Activated CD8-positive, alpha-beta memory T cell treated with anti-CD3 and anti-CD28 coated beads, Interleukin-2, amount 50 U/mL, for 1 hour (primary cell): ENCODE measurements at regions not wholly inside any gene's neighbourhood (a gene's known extent, or its start where the extent isn't known, plus 50 kb on each side); places are given as distances from the start of the nearest gene placed in this dataset.

Experiments
- DNase-seq: peaks from one replicate; pipeline ENCODE4 v3.0.0-alpha.2; 2020; ENCODE audit errors: extremely low read depth

DNA sequence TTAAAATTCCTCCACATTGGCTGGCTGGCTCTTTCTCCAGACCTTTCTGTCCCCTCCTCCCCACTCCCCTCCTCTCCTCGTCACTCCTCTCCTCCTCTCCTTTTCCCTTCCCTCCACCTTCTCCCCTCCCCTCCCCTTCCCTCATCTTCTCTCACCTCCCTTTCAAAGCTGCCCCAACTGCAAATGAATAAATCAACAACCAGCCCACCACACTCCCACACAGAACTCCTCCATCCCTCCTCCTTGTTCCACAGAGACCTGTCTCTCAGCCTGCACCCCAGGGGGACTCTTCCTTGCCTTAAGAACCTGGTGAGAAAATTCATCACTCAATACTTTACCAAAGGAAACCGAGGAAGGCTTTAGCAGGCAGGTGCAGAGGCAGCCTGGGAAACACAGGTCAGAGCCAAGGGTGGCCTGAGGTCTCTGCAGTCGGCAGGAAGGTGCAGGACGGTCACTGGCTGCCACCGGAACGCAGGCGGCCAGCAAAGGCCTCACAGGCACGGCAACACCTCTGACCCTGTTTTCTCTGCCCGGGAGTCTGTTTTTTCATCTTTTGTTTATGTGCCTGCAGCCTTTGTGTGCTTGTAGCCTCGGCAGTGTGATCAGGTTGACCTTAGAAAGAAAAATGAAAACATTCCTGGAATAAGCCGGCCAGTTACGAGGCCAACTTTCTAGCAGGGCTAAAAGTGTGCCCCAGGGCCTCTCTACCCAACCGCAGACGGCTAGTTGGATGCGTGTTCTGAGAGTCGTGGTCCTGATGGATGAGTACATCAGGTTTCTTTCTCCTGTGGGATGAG is 207.6 kb upstream of the KLF6 start:
- no peak for DNase-seq

DNA sequence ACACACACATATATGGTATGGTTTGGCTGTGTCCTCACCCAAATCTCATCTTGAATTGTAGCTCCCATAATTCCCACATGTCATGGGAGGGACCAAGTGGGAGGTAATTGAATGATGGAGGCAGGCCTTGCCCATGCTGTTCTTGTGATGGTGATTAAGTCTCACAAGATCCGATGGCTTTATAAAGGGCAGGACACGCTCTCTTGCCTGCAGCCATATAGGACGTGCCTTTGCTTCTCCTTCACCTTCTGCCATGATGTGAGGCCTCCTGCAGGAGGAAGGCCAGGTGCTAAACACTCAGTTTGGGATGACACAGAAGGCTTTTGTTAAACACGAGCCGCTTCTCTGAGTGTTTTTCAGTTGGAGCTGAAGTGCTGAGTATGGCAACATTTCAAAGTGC is 205.3 kb upstream of the KLF6 start:
- DNase-seq = no peak

DNA sequence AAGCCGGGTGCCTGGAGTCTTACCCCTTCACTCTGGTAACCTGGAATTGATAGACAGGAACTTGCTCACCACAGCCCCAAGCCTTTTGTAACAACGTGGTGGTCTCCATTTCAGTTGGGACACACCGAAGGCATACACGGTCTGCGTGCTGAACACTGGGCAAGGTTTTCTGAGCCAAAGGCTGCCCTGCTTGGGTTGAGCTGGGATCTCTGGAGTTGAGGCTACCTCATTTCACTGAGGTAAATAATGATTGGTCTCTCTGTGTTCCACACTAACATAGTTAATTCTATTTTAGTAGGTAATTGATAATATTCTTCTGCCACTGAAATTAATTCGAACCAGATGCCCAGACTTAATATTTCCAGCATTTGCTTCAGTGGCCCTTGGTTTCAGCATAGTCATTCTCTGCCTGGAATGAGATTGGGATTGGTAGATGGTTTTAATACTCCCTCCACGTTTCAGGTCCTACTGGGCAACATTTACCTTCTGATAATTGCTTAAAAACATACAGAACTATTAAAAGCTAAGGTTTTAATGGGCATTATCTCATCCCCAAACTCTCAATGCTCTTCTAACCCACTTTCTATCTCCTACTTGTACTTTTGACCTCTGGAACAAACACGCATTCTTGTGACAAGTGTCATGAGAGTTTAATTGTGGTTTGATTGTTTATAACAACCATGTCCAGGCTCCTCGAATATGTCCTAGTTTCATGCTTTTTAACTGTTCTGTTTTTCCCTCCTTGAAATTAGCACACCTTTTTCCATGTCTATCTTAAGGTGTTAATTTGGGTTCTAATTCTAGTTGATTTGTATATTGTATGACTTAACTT is 202.3 kb upstream of the KLF6 start:
- no peak for DNase-seq

DNA sequence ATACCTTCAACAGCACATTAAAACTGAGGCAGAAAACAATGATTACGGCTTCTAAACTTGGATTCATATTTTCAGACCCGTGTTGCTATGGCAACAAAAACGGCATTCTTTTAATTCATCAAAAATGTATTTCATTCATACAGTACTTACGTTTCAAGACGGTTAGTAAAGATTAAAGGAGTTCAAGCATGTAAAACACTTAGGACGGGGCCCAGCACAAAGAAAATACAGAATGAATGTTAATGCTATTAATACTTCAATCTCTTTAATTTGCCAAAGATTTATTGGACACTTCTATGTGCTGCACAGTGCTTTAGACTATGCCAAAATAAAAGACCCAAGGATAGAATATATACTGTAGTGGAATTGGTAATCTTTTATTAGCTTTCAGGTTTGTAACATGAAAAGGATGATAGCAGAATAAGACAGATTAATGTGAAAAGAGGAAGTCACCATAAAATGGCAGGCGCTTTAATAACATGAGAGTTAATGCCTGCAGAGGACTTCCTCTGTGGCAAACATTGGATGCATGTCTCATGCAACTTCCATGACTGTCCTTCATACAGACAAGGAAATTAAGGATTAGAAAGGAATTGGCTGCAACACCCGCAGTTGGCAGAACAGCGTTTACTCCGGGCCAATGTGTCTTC is 201.6 kb upstream of the KLF6 start:
- DNase-seq = no peak

DNA sequence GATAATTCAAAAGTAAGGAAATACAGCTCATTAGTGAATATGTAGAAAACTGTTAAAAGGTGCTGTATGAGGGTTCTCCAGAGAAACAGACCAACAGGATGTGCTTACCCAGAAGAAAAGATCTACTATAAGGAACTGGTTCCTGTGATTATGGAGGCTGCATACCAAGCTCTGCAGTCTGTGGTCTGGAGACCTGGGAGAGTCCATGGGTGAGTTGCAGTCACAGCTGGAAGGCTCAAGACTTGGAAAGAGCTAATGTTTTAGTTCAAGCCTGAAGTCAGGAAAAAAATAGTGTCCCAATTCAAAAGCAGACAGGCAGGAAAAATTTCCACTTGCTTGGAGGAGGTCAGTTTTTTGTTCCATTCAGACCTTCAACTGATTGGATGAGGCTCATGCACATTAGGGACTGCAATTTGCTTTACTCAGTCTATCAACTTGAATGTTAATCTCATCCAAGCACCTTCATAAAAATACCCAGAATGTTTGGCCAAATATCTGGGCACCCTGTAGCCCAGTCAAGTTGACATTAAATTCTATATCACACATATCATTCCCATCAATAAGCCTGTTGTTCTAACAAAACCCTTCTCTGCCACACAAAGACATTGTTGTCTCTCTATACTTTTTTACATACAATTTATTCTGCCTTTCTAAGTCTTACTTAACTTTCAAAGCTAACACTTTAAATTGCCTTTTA is 197.9 kb upstream of the KLF6 start:
- DNase-seq = no peak

DNA sequence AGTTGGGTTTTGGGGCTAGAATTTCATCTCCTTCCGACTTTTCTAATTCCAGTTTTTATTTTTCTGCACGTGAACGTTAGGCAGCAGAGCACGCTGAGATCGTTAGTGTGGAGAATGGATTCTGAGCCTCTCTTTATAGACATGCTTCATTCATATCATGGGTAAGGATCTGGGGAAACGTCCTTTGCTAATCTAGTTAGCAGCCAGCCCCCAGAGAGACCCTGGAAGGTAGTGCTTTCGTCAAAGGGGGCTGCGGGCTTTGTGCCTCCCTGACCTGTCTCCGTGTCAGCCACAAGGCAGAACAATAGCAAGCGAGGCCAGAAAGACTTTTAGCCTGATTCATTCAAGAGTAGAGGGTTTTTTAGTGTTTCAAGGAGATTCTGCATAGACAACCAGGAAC is 196.3 kb upstream of the KLF6 start:
- no peak for DNase-seq

DNA sequence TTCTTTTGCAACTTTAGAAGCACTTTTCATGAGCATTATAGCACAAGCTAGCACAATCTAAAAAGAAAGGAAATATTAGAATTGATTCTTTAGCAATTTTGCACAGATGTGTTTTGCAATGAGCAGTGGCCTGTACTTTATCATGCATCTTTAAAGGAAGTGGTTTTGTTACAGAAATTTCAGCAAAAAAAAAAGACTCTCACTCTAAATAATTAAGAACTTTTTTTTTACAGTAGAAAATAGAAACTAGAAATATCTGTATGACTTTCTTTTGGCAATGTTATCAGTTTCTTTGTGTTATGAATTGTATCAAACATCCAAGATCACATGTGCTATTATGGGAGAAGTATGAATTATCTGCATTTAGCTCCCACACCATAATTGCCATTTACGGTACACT is 195.7 kb upstream of the KLF6 start:
- DNase-seq = no peak

DNA sequence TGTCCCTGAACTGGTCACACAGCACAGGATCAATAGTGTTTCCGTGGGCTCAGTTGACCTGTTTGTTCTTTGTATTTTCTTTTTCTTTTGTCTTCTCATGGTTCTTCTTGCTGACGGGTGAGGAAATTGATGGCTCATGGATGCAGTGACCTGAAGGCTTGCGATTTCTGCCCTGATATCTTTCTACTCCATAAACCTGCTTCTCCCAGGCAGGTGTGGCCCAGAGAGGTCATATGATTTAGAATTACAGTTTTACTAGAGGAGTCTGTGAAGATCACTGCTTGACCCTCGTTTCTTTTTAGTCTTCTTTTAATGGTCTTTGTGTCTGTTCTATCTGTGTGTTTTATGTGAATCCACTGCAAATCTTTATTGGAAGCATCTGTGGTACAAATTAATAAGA is 195.1 kb upstream of the KLF6 start:
- no peak for DNase-seq

DNA sequence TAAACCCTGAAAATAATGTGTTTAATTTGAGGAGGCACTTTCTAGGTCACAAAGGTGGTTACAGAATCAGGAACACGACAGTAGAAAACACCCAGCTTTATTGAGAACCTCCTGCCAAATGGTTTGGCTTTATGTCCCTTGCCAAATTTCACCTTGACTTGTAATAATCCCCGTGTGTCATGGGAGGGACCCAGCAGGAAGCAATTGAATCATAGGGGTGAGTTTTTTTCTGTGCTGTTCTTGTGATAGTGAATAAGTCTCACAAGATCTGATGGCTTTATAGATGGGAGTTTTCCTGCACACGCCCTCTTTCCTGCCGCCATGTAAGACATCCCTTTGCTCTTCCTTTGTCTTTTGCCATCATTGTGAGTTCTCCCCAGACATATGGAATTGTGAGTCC is 193.8 kb upstream of the KLF6 start:
- DNase-seq = no peak

DNA sequence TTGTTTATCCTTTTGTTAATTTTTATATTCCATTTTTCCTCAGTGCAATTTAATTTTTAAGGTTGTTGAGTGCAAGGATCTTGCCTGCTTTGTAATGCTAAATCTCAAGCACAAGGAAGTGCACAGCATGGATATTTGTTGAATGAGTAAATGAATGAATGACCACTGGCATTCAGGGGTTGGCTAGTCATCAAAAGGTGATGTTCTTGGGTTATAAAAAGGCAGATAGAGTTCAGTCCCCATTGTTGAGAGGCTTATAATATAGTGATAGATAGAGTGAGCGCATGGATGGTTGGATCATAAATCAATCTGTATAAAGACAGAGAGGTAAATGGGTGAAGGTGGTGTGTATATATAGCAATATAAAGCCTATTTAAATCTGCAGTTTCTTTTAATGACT is 193.2 kb upstream of the KLF6 start:
- DNase-seq = no peak

DNA sequence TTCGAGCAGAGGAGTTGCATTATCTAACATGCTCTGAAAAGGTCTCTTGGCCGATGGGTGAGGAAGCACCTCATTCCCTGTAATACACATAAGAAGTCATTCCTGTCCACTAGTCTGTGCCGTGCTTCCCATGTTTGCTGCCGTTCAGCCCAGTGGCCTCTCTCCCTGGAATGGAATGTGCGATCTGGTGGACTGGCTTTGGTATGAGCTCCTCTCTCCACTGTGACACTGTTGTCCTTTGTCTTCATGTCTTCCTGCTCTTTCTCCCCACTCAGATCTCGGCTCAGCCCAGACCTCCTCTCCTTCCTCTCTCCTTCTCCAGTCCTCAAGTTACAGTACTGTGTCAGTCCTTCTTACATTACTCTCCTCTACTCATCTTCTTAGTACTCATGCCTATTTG is 192.8 kb upstream of the KLF6 start:
- DNase-seq = no peak

DNA sequence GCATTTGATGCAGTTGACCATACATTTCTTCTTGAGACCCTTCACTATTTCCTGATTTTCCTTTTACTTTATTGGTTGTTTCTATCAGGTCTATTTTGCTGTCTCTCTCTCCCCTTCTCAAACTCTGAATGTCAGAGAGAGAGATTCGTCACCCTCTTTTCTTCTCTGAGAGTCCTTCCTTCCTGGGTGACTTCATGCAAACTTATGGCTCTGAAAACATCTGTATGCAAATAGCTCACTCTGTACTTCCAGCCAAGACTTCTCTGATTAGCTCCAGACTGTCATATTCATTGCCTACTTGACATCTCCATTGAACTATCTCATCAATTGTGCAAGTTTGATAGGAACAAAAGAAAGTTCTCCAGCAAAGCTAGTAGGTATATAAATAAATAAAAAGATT is 191.7 kb upstream of the KLF6 start:
- DNase-seq = no peak

DNA sequence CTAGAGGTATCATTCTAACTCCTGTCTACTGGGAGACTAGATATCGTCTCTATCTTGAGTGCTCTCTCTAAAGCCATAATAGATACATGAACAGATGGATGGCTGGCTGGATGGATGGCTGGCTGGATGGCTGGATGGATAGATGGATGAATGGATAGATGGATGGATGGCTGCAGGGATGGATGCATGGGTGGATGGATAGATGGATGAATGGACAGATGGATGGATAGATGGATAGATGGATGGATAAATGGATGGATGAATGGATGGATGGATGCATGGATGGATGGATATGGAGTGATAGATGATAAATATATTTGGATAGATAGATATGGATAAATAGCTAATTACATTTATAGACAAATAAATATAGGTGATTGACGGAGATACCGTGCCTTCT is 191.2 kb upstream of the KLF6 start:
- DNase-seq = no peak

DNA sequence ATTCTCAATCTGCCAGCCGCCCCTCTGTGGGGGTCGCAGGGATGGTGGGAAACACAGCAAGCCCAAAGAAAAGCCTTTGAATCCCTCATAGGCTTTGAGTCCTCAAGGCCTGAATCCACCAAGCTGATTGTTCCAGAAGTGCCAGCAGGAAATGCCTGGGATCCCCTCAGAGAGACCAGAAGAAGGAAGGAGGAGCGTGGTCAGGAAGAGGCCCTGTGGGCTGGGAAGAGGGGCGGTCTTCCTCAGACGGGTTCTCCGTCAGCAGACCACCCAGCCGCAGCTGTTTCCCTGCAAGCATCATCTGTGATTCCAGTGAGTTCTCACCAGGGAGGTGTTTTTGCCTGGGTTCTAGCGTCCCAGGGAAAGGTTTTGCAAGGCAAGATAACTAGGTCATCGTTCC is 190.0 kb upstream of the KLF6 start:
- no peak for DNase-seq

DNA sequence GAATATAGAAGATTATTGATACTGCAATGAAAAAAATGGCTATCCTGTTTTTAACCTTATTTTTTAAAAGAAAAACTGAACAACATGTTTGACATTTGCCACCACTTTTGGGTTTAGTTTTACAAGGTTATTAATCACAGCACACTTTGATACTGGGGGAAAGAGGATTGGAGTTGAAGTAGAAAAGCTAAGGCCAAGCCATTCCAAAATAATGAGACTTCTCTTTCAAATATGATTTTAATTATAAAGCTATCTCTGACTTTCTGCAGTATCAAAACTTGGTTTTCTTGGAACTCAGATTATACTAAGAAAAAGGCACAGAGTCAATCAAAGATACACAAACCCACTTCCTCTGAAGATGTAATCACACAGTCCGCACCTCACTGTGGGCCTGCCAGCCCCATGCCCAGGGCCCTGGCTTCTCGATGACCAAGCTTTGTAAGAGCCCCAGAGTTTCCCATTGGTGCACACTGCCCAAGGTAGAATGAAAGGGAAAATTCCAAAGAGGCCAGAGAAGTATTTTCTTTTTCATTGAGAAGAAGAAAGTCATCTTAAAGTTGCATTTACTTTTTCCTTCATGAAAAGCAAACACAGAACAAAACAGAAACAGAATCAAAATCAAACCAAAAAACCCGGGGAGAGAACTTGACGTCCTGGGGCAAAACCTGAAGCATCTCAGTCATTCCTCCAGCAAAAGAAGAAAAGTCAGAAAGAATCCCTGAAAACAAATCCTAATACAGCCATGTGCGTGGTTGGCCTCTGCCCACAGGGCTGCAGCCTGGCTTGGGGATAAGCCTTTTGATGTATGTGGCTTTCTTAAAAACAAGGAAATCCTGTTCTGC is 187.7 kb upstream of the KLF6 start:
- DNase-seq = no peak

DNA sequence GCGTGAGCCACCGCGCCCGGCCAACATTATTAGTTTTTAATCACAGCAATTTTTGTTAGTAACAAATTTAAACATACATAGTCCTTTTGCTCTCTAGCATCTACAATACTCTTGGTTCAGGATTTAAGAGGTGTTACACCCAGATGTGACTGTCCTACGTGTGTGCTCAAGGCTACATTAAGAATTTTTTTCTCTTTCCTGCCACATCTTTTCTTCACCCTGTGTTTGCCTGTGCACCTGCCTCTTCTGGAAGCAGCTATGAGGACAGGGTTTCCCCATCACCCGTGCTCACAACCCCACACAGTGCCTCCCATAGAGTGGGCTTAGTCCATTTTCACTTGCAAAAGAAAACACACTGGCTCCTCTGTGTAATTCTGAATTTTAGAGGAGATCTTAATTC is 186.7 kb upstream of the KLF6 start:
- no peak for DNase-seq

DNA sequence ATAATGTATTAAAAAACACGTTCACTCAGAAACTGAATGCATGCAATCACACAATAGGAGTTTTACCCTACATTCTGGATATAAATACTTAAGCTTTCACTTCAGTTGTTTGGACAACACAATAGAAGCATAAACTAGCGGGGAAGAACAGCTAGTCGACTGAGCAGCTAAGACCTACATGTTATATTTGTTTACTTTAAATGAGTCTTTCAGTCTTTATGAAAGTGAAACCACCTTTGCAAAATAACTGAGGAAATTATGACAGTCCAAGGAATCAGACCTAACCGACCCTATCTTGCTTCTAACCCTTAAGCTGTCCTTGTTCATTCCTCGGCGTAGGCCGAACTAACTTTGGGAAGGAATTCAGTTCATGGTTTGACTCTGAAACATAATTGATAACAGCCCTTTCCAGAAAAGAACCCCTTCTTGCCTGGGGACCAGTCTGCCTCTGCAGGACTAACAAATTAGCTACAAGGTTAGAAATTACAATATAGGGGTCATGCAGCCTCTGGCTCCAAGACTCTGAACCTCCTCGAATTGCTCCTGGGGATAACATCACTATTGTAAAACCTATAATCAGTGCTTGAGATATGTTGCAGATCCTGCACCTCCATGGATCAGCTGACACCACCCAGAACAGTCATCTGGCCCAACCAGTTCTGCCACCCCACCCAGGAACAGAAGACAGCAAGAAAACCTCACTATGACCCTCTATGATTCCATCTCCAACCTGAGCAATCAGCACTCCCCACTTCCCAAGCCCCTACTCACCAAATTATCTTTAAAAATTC is 185.1 kb upstream of the KLF6 start:
- DNase-seq = no peak

DNA sequence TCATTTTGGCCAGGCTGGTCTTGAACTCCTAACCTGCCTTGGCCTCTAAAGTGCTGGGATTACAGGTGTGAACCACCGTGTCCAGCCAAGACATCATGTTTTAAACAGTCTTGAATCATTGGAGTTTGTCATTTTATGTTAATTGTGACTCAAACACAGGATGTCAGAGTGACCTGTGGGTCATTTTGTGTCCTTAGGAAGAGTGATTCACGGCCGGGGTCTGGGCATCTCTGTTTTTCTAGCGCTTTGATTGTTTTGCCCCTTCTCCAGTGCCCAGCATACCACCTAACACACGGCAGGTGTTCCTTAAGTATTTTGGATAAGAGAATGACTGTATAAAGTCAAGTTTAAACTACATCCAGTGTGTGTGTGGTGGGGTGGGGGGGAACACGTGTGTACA is 183.7 kb upstream of the KLF6 start:
- DNase-seq = no peak

DNA sequence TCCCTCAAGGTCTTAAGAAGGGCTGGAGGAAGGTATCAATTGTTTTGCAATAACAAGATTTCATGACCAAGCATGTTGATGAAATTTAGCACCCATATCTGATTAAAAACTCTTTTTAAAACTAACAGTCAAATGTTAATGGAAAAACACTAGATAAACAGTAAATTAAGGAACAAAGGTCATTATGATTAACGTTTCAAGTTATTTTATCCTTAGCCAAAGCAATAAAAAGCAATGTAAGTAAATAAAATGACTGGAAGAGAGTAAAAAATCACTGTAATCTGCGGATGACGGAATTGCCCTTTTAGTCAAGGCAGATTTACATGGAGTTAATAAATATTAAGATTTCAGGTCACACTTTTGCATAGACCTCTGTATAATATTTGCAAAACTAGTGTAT is 179.5 kb upstream of the KLF6 start:
- no peak for DNase-seq

DNA sequence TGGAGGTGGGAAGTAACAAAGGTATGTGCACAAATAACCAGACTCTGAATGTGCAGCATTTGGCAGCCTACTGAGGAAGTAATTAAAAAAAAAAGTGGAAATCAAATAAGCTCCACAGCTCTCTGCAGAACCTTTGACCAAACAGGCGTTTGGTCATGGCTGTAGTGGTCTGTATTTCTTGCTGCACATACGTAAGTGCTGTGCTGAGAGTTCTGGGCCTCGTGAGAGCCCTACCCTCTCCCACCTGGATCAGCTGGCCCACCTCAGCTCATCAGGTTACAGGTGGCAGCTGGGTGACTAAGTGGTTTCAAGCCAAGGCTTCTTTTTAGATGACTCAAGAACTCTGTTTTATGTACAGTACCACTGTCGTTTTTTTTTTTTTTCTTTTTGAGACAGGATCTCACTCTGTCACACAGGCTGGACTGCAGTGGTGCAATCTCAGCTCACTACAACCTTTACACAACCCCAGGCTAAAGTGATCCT is 178.2 kb upstream of the KLF6 start:
- DNase-seq = no peak
